Loucy (cell line): ENCODE measurements at regions not wholly inside any gene's neighbourhood (a gene's known extent, or its start where the extent isn't known, plus 50 kb on each side); places are given as distances from the start of the nearest gene placed in this dataset.

Source experiments
- H2AFZ ChIP-seq: fragments of 200-600 bp; sonication (generic); 2 replicates; pipeline ENCODE4 v1.6.0; 2016; ENCODE audit warnings: antibody characterized with exemption, mild to moderate bottlenecking, low read length, moderate library complexity
- H3F3A ChIP-seq: fragments of 200-600 bp; 2 replicates; pipeline ENCODE4 v1.6.0; 2016; ENCODE audit warnings: antibody characterized with exemption, low read depth, mild to moderate bottlenecking
- H3K27me3 ChIP-seq: fragments of 200-600 bp; sonication (generic); 2 replicates; pipeline ENCODE4 v1.6.1; 2014; ENCODE audit warnings: low read length, mild to moderate bottlenecking; ENCODE audit not compliant: insufficient read depth, poor library complexity, severe bottlenecking
- H3K36me3 ChIP-seq: fragments of 200-600 bp; sonication (generic); 2 replicates; pipeline ENCODE4 v1.6.1; 2016; ENCODE audit warnings: low read length; ENCODE audit not compliant: insufficient read depth
- H3K4me1 ChIP-seq: fragments of 200-600 bp; sonication (generic); 2 replicates; pipeline ENCODE4 v1.5.1; 2014; ENCODE audit warnings: low read length, mild to moderate bottlenecking; ENCODE audit not compliant: insufficient read depth, poor library complexity, severe bottlenecking
- H3K4me2 ChIP-seq: fragments of 200-600 bp; sonication (generic); 2 replicates; pipeline ENCODE4 v1.6.0; 2014; ENCODE audit warnings: antibody characterized with exemption, low read length, low read depth, mild to moderate bottlenecking; ENCODE audit not compliant: poor library complexity, severe bottlenecking
- H3K4me3 ChIP-seq: fragments of 200-600 bp; sonication (generic); 2 replicates; pipeline ENCODE4 v1.5.1; 2014; ENCODE audit warnings: low read length, mild to moderate bottlenecking, mixed read lengths; ENCODE audit not compliant: poor library complexity, severe bottlenecking
- H3K79me2 ChIP-seq: fragments of 200-600 bp; sonication (generic); 2 replicates; pipeline ENCODE4 v1.6.1; 2014; ENCODE audit warnings: low read length; ENCODE audit not compliant: insufficient read depth
- H3K9ac ChIP-seq: fragments of 200-600 bp; sonication (generic); 2 replicates; pipeline ENCODE4 v1.6.0; 2014; ENCODE audit warnings: mild to moderate bottlenecking, low read depth, low read length, moderate library complexity; ENCODE audit not compliant: poor library complexity, severe bottlenecking
- H3K9me2 ChIP-seq: fragments of 200-600 bp; sonication (generic); replicated peaks from 2 replicates; pipeline ENCODE4 v1.6.1; 2016; ENCODE audit warnings: low read depth, low read length, mixed read lengths
- H3K9me3 ChIP-seq: fragments of 200-600 bp; sonication (generic); 2 replicates; pipeline ENCODE4 v1.6.1; 2014; ENCODE audit warnings: mild to moderate bottlenecking, antibody characterized with exemption, low read length, low read depth; ENCODE audit not compliant: insufficient read depth
- H4K20me1 ChIP-seq: fragments of 200-600 bp; sonication (generic); 2 replicates; pipeline ENCODE4 v1.6.0; 2014; ENCODE audit warnings: antibody characterized with exemption, low read length, mild to moderate bottlenecking; ENCODE audit not compliant: insufficient read depth, poor library complexity, severe bottlenecking
- EZH2phosphoT487 ChIP-seq: fragments of 200-600 bp; IDR thresholded peaks from 2 replicates; pipeline ENCODE4 v1.6.1; 2018; ENCODE audit warnings: antibody characterized with exemption, mild to moderate bottlenecking, moderate library complexity, borderline replicate concordance
- TF ChIP-seq, protein P1 (sequence below): fragments of 200-600 bp; sonication (generic); conservative IDR thresholded peaks from 2 replicates; pipeline ENCODE4 v1.5.1; 2014; ENCODE audit warnings: mild to moderate bottlenecking, antibody characterized with exemption, low read length

DNA sequence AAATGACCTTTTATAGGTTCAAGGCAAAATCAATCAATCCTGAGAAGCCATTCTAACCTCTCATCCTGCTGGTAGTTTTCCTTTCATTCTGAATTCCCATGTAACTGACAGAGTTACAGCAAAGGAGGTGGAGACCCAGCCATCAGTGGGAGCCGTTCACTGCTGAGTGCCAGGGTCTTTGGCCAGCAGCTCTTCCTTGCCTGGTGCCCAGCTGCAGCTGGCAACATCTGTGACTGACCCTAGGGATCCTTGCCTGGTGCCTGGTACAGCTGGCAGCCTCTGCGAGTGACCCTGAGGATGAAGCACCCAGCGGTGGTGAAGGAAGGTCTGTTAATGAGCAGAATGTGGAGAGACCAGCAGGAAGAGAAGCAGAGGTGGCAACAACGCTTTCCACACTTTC lies 314.6 kb downstream of the THBS2 start:
- Histone ChIP-seq H3K9me3 (peaks cover 11% of the 10 kb centered on the region; the same call in 1 of the 2 replicates), H4K20me1 (no peaks in the 10 kb centered on the region), H3F3A (no peaks in the 10 kb centered on the region), H3K9ac (no peak overlapping the region), H3K4me2 (no peak overlapping the region), H3K36me3 (no peaks in the 10 kb centered on the region), H3K79me2 (no peaks in the 10 kb centered on the region), H3K27me3 (no peaks in the 10 kb centered on the region), H2AFZ (no peak overlapping the region), H3K9me2 (no peaks in the 10 kb centered on the region), H3K4me3 (no peak overlapping the region), H3K4me1 (no peaks in the 10 kb centered on the region)
- TF ChIP-seq, protein P1, sequence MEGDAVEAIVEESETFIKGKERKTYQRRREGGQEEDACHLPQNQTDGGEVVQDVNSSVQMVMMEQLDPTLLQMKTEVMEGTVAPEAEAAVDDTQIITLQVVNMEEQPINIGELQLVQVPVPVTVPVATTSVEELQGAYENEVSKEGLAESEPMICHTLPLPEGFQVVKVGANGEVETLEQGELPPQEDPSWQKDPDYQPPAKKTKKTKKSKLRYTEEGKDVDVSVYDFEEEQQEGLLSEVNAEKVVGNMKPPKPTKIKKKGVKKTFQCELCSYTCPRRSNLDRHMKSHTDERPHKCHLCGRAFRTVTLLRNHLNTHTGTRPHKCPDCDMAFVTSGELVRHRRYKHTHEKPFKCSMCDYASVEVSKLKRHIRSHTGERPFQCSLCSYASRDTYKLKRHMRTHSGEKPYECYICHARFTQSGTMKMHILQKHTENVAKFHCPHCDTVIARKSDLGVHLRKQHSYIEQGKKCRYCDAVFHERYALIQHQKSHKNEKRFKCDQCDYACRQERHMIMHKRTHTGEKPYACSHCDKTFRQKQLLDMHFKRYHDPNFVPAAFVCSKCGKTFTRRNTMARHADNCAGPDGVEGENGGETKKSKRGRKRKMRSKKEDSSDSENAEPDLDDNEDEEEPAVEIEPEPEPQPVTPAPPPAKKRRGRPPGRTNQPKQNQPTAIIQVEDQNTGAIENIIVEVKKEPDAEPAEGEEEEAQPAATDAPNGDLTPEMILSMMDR = no peak
- no peak for TF ChIP-seq EZH2phosphoT487

DNA sequence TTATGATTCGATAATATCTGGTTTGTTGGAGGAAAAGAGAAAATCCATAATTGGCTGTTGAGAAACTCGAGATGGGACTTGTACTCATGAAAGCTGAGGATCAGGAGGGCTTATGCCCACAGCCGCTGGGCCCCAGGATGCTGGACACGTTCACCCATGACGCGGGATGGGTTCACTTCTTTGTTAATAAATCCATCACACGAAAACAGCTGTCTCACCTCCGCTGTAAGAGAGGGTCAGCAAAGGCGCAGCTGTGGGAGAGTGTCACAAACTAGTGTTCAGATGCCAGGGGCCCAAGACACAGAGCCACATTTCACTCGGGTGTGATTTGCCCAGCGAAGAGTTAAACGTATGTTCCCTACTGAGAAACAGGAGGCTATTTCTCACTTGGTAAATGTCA lies 315.1 kb downstream of the THBS2 start:
- Histone ChIP-seq H3K9me3 (peaks cover 13% of the 10 kb centered on the region; the same call in 1 of the 2 replicates), H3K27me3 (no peaks in the 10 kb centered on the region), H3K36me3 (no peaks in the 10 kb centered on the region), H3K4me1 (no peaks in the 10 kb centered on the region), H3K9me2 (no peaks in the 10 kb centered on the region), H3K9ac (no peak overlapping the region), H3K4me3 (no peak overlapping the region), H2AFZ (no peak overlapping the region), H3F3A (no peaks in the 10 kb centered on the region), H3K79me2 (no peaks in the 10 kb centered on the region), H4K20me1 (no peaks in the 10 kb centered on the region), H3K4me2 (no peak overlapping the region)
- TF ChIP-seq, protein P1 = no peak
- no peak for TF ChIP-seq EZH2phosphoT487

DNA sequence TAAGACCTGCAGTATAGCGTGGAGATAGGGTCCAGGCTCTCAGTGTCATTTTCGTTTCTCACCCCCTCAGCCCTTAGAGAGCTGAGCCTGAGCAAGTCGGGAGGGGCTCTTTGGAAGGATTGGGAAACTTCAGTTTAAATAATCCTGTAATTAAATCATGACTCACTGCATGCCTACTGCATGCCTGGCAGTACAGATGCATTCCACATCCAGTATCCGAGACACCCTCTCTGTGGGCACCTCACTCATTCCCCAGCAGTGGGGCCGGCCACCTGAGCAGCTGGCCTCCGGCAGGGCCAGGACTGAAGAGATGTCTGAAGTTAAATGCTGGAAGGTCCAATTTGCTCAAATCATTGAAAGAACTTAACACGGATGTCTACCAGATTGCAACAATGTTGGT lies 316.6 kb downstream of the THBS2 start:
- Histone ChIP-seq H3F3A (no peaks in the 10 kb centered on the region), H3K4me1 (no peaks in the 10 kb centered on the region), H3K36me3 (no peaks in the 10 kb centered on the region), H3K9ac (no peak overlapping the region), H3K4me2 (no peak overlapping the region), H3K9me2 (no peaks in the 10 kb centered on the region; the same call in 1 of the 2 replicates), H2AFZ (no peak overlapping the region), H3K79me2 (no peaks in the 10 kb centered on the region), H3K27me3 (no peaks in the 10 kb centered on the region), H3K4me3 (no peak overlapping the region), H4K20me1 (no peaks in the 10 kb centered on the region), H3K9me3 (peaks cover 9% of the 10 kb centered on the region; the same call in 1 of the 2 replicates)
- TF ChIP-seq EZH2phosphoT487 = no peak
- TF ChIP-seq, protein P1 = no peak
